Mesodermal cell (in vitro differentiated cells): ENCODE measurements at regions not wholly inside any gene's neighbourhood (a gene's known extent, or its start where the extent isn't known, plus 50 kb on each side); places are given as distances from the start of the nearest gene placed in this dataset.
A peak's percentile ranks its signal among the peaks of the same experiment; 100 is the strongest.

Experiments
- H3K27ac ChIP-seq: 2 replicates; pipeline ENCODE4 v1.7.0; 2013; ENCODE audit warnings: mild to moderate bottlenecking, low read depth, low read length, moderate library complexity; ENCODE audit not compliant: severe bottlenecking
- H3K36me3 ChIP-seq: 2 replicates; pipeline ENCODE4 v1.7.1; 2013; ENCODE audit warnings: mild to moderate bottlenecking, low read length, moderate library complexity; ENCODE audit not compliant: control insufficient read depth, insufficient read depth
- H3K4me1 ChIP-seq: one replicate; pipeline ENCODE4 v1.7.1; 2013; ENCODE audit warnings: mild to moderate bottlenecking, low read length; ENCODE audit not compliant: insufficient read depth, control insufficient read depth, poor library complexity, severe bottlenecking
- H3K4me3 ChIP-seq: 2 replicates; pipeline ENCODE4 v1.7.0; 2013; ENCODE audit warnings: low read length, control low read depth, mild to moderate bottlenecking; ENCODE audit not compliant: insufficient read depth, poor library complexity, severe bottlenecking; ENCODE audit errors: extremely low read depth
- H3K9me3 ChIP-seq: 2 replicates; pipeline ENCODE4 v1.7.1; 2013; ENCODE audit warnings: mild to moderate bottlenecking, low read length, moderate library complexity; ENCODE audit not compliant: control insufficient read depth
- WGBS, 2 experiments: methylation state at CpG; one replicate each; pipeline ENCODE4 v1.1.5; 2013; ENCODE audit warnings: missing lambda C conversion rate in 2 of 2; ENCODE audit not compliant: insufficient coverage in 2 of 2; 5-methylcytosine and 5-hydroxymethylcytosine counted together

- WGBS, 2 experiments = 89 to 95% methylated on average over 2 to 3 of the region's 3 CpGs
- no peak overlapping the region for H3K27ac ChIP-seq
- H3K9me3 ChIP-seq = no peaks in the 10 kb centered on the region
- no peaks in the 10 kb centered on the region for H3K4me1 ChIP-seq
- no peaks in the 10 kb centered on the region for H3K36me3 ChIP-seq
- H3K4me3 ChIP-seq = no peak overlapping the region
These were observed 93.2 kb upstream of the RBBP6 start for GRCh38 chr16:24446189-24446588.

- 78 to 95% methylated on average over 1 to 3 of the region's 3 CpGs for WGBS, 2 experiments
- Histone ChIP-seq H3K4me3 (no peak overlapping the region), H3K36me3 (no peaks in the 10 kb centered on the region), H3K27ac (no peak overlapping the region), H3K4me1 (no peaks in the 10 kb centered on the region), H3K9me3 (no peaks in the 10 kb centered on the region)
These were observed 86.6 kb upstream of the RBBP6 start for GRCh38 chr16:24452724-24453123.

GRCh38 chr16:24463196-24463945 lies 76.0 kb upstream of the RBBP6 start:
- Histone ChIP-seq H3K4me1 (peaks cover 5% of the 10 kb centered on the region), H3K36me3 (no peaks in the 10 kb centered on the region), H3K27ac (peak overlapping the region; percentile 75), H3K4me3 (no peak overlapping the region), H3K9me3 (peaks cover 8% of the 10 kb centered on the region)
- 44 to 56% methylated on average over 8 of the region's 10 CpGs for WGBS, 2 experiments

GRCh38 chr16:24471561-24472350 lies 67.6 kb upstream of the RBBP6 start:
- Histone ChIP-seq H3K27ac (no peak overlapping the region), H3K4me1 (no peaks in the 10 kb centered on the region), H3K36me3 (no peaks in the 10 kb centered on the region), H3K9me3 (peaks cover 13% of the 10 kb centered on the region), H3K4me3 (no peak overlapping the region)
- WGBS, 2 experiments = 87 to 88% methylated on average over 4 to 5 of the region's 7 CpGs

- no peak overlapping the region for H3K27ac ChIP-seq
These were observed 61.9 kb upstream of the RBBP6 start for GRCh38 chr16:24477492-24477891.

GRCh38 chr16:24478401-24478800 lies 61.0 kb upstream of the RBBP6 start:
- H3K9me3 ChIP-seq = peaks cover 11% of the 10 kb centered on the region
- no peak overlapping the region for H3K27ac ChIP-seq
- no peak overlapping the region for H3K4me3 ChIP-seq
- 84 to 96% methylated on average over 6 of the region's 7 CpGs for WGBS, 2 experiments
- peaks cover 2% of the 10 kb centered on the region for H3K4me1 ChIP-seq
- no peaks in the 10 kb centered on the region for H3K36me3 ChIP-seq

More at GRCh38 chr16:24477492-24477891, 61.9 kb upstream of the RBBP6 start:
- 85 to 94% methylated on average over 4 to 6 of the region's 6 CpGs for WGBS, 2 experiments
- Histone ChIP-seq H3K4me1 (no peaks in the 10 kb centered on the region), H3K36me3 (no peaks in the 10 kb centered on the region), H3K4me3 (no peak overlapping the region), H3K9me3 (peaks cover 11% of the 10 kb centered on the region)

GRCh38 chr16:24482681-24483202 lies 56.6 kb upstream of the RBBP6 start:
- H3K4me3 ChIP-seq = no peak overlapping the region
- H3K9me3 ChIP-seq = no peaks in the 10 kb centered on the region
- 0% methylated on average over 1 of the region's 4 CpGs for WGBS, 2 experiments
- no peaks in the 10 kb centered on the region for H3K36me3 ChIP-seq
- H3K27ac ChIP-seq = no peak overlapping the region
- H3K4me1 ChIP-seq = peaks cover 5% of the 10 kb centered on the region

- no peak overlapping the region for H3K4me3 ChIP-seq
- no peaks in the 10 kb centered on the region for H3K36me3 ChIP-seq
- no peaks in the 10 kb centered on the region for H3K9me3 ChIP-seq
- no peak overlapping the region for H3K27ac ChIP-seq
- WGBS, 2 experiments = no CpG with 5 or more reads among the region's 2 CpGs
- H3K4me1 ChIP-seq = peaks cover 5% of the 10 kb centered on the region
These were observed 51.3 kb upstream of the RBBP6 start for GRCh38 chr16:24488045-24488444.
